ENCODE measurements at regions not wholly inside any gene's neighbourhood (a gene's known extent, or its start where the extent isn't known, plus 50 kb on each side); places are given as distances from the start of the nearest gene placed in this dataset.

GRCh38 chr21:36643374-36644250 is 55.3 kb upstream of the SIM2 start (continued):
- TF ChIP-seq FOXM1 (IDR thresholded peaks at IDR 0.05; ENCODE audit: low read depth) (no peak), MEF2A (IDR thresholded peaks at IDR 0.05; ENCODE audit: borderline replicate concordance, low read depth) (no peak), CHD2 (IDR thresholded peaks at IDR 0.05; ENCODE audit: low read length, partially characterized antibody) (no peak)

GRCh38 chr21:36646011-36646410 is 52.9 kb upstream of the SIM2 start:
- CTCF ChIA-PET: no interaction called here
- Histone ChIP-seq H3K79me2 (ENCODE audit: insufficient read depth) (no peaks in the 10 kb centered on the region), H3K4me2 (no peak overlapping the region), H3K27ac (ENCODE audit: low read depth in 2 of 2, low read length in 1 of 2) (no peak overlapping the region), H3K4me1 (ENCODE audit: control insufficient read depth in 1 of 2, insufficient read depth in 2 of 2, low read depth in 1 of 2, low read length in 1 of 2) (no peaks in the 10 kb centered on the region), H3K9me2 (no peaks in the 10 kb centered on the region), H4K20me1 (ENCODE audit: insufficient read depth) (no peaks in the 10 kb centered on the region), H3K9me3 (no peaks in the 10 kb centered on the region), H3K27me3 (ENCODE audit: insufficient read depth) (peaks cover 38% of the 10 kb centered on the region; the same call in 1 of the 2 replicates), H3K36me3 (replicated peaks in 1 of 2; ENCODE audit: control insufficient read depth in 1 of 2, insufficient read depth in 2 of 2, low read length in 1 of 2) (no peaks in the 10 kb centered on the region), H2AFZ (ENCODE audit: low read depth) (no peak overlapping the region), H3F3A (replicated peaks; ENCODE audit: insufficient read depth) (no peaks in the 10 kb centered on the region), H3K9ac (no peak overlapping the region), H3K4me3 (ENCODE audit: low read depth in 2 of 2, low read length in 1 of 2) (no peak overlapping the region)
- 6% methylated on average over 7 of the region's 7 CpGs for WGBS (ENCODE audit: low lambda C conversion rate)
- POLR2A ChIA-PET: no interaction called here
- DNase-seq: no peak
- TF ChIP-seq NRF1 (IDR thresholded peaks at IDR 0.05; ENCODE audit: low read depth, low read length) (no peak), ELF1 (IDR thresholded peaks at IDR 0.05) (no peak)

GRCh38 chr21:36646645-36647044 is 52.3 kb upstream of the SIM2 start:
- H3K4me2 ChIP-seq: no peak overlapping the region
- H3K27ac ChIP-seq (ENCODE audit: low read depth in 2 of 2, low read length in 1 of 2): no peak overlapping the region
- H3K27me3 ChIP-seq (ENCODE audit: insufficient read depth): peaks cover 41% of the 10 kb centered on the region
- no peaks in the 10 kb centered on the region for H3K4me1 ChIP-seq (ENCODE audit: control insufficient read depth in 1 of 2, insufficient read depth in 2 of 2, low read depth in 1 of 2, low read length in 1 of 2)
- no peaks in the 10 kb centered on the region for H3K79me2 ChIP-seq (ENCODE audit: insufficient read depth)
- H3K9me3 ChIP-seq: no peaks in the 10 kb centered on the region
- ChIA-PET POLR2A (no interaction called here), CTCF (no interaction called here)
- no peaks in the 10 kb centered on the region for H3K36me3 ChIP-seq (replicated peaks in 1 of 2; ENCODE audit: control insufficient read depth in 1 of 2, insufficient read depth in 2 of 2, low read length in 1 of 2)
- no peak for TF ChIP-seq FOXJ3 (CRISPR knock-in tag; IDR thresholded peaks at IDR 0.05)
- TF ChIP-seq ZBTB33 (IDR thresholded peaks at IDR 0.05; ENCODE audit: borderline replicate concordance, low read depth): no peak
- TF ChIP-seq MAX (IDR thresholded peaks at IDR 0.05; ENCODE audit: low read depth): no peak
- no peak for TF ChIP-seq CHD2 (IDR thresholded peaks at IDR 0.05; ENCODE audit: low read length, partially characterized antibody)
- TF ChIP-seq MXI1 (IDR thresholded peaks at IDR 0.05; ENCODE audit: low read depth, low read length): no peak
- no peak for TF ChIP-seq POLR2AphosphoS5 (IDR thresholded peaks at IDR 0.05; ENCODE audit: low read depth, low read length)
- TF ChIP-seq NFIC (IDR thresholded peaks at IDR 0.05; ENCODE audit: borderline replicate concordance): no peak
- TF ChIP-seq USF2 (IDR thresholded peaks at IDR 0.05; ENCODE audit: borderline replicate concordance, low read depth, low read length): no peak
- H3K4me3 ChIP-seq (ENCODE audit: low read depth in 2 of 2, low read length in 1 of 2): no peak overlapping the region
- H2AFZ ChIP-seq (ENCODE audit: low read depth): no peak overlapping the region
- no peaks in the 10 kb centered on the region for H3F3A ChIP-seq (replicated peaks; ENCODE audit: insufficient read depth)
- H4K20me1 ChIP-seq (ENCODE audit: insufficient read depth): no peaks in the 10 kb centered on the region
- 26% methylated on average over 6 of the region's 6 CpGs for WGBS (ENCODE audit: low lambda C conversion rate)
- H3K9me2 ChIP-seq: no peaks in the 10 kb centered on the region
- no peak overlapping the region for H3K9ac ChIP-seq
- no peak for DNase-seq
